Esophagus squamous epithelium (tissue), 5 donors: ENCODE measurements at regions not wholly inside any gene's neighbourhood (a gene's known extent, or its start where the extent isn't known, plus 50 kb on each side); places are given as distances from the start of the nearest gene placed in this dataset.

ENCODE experiments used
- DNase-seq: peaks from one replicate; lab custom pipeline; 2025; lab: John Stamatoyannopoulos, UW
- H3K27ac ChIP-seq, 4 donors: fragments of 200-600 bp; sonication (generic); one replicate each; pipeline ENCODE4 v1.5.1; 2016 to 2019; ENCODE audit warnings: mild to moderate bottlenecking in 1 of 4
- H3K27me3 ChIP-seq, 4 donors: fragments of 200-600 bp; sonication (generic); 1 replicate in 3 of 4; 2 replicates in 1 of 4; pipeline versions ENCODE4 v1.5.1 to v1.6.0; 2017 to 2021; ENCODE audit warnings: antibody characterized with exemption in 1 of 4
- H3K36me3 ChIP-seq, 3 donors: fragments of 200-600 bp; sonication (generic); one replicate each; pipeline ENCODE4 v1.5.1; 2016 to 2019
- H3K4me1 ChIP-seq, 3 donors: fragments of 200-600 bp; sonication (generic); one replicate each; pipeline ENCODE4 v1.5.1; 2017 to 2019
- H3K4me3 ChIP-seq, 4 donors: fragments of 200-600 bp; sonication (generic); 1 replicate in 3 of 4; 2 replicates in 1 of 4; pipeline ENCODE4 v1.5.1; 2016 to 2019; ENCODE audit warnings: mild to moderate bottlenecking in 2 of 4, moderate library complexity in 1 of 4
- H3K9me3 ChIP-seq, 3 donors: fragments of 200-600 bp; sonication (generic); one replicate each; pipeline ENCODE4 v1.5.1; 2016 to 2019
- POLR2A ChIP-seq, 4 donors: fragments of 450-650 bp; IDR thresholded peaks; one replicate each; pipeline ENCODE4 v1.6.1; 2017; ENCODE audit warnings: antibody characterized with exemption in 4 of 4, mild to moderate bottlenecking in 4 of 4, moderate library complexity in 3 of 4
- WGBS, 2 donors: methylation state at CpG; one replicate each; pipeline ENCODE4 v1.1.5; 2018; 5-methylcytosine and 5-hydroxymethylcytosine counted together
- intact Hi-C: fragments of 100-400 bp; cut with DNase I; formaldehyde crosslinking; loops from one replicate; pipeline ENCODE4 v1.15.0; 2022
- TF ChIP-seq, protein P1 (sequence below), 6 experiments: fragments of 450-650 bp in 4 of 6; fragments of 200-600 bp in 2 of 6; sonication (generic) in 2 of 6; IDR thresholded peaks; one replicate each; pipeline ENCODE4 v1.5.1; 2016 to 2019; ENCODE audit warnings: antibody characterized with exemption in 6 of 6, mild to moderate bottlenecking in 4 of 6, moderate library complexity in 4 of 6
- donor health status: DM: yes; HTN: yes; CAD: no.

DNA sequence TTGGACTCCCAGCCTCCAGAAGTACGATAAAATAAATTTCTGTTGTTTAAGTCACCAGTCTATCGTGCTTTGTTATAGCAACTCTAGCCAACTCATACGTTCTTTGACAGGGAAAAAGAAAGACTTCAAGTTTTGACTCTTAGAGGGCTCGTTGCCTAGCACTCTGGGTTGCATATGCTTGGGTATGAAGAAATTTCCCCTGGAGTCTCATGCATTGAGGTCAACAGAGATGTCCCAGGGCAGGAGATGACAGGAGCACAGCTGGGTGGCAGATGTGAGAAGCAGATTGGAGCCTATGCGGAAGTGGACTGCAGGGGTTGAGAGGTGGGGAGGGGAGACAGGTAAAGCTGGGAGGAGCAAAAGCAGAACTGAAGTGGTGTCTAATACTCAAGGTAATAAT lies 63.3 kb upstream of the JAZF1 start:
- 87 to 92% methylated on average over 5 of the region's 5 CpGs for WGBS, 2 donors
- H3K27me3 ChIP-seq: no peaks in the 10 kb centered on the region
- TF ChIP-seq POLR2A (IDR thresholded peaks at IDR 0.05): no peak
- TF ChIP-seq, protein P1, sequence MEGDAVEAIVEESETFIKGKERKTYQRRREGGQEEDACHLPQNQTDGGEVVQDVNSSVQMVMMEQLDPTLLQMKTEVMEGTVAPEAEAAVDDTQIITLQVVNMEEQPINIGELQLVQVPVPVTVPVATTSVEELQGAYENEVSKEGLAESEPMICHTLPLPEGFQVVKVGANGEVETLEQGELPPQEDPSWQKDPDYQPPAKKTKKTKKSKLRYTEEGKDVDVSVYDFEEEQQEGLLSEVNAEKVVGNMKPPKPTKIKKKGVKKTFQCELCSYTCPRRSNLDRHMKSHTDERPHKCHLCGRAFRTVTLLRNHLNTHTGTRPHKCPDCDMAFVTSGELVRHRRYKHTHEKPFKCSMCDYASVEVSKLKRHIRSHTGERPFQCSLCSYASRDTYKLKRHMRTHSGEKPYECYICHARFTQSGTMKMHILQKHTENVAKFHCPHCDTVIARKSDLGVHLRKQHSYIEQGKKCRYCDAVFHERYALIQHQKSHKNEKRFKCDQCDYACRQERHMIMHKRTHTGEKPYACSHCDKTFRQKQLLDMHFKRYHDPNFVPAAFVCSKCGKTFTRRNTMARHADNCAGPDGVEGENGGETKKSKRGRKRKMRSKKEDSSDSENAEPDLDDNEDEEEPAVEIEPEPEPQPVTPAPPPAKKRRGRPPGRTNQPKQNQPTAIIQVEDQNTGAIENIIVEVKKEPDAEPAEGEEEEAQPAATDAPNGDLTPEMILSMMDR (IDR thresholded peaks at IDR 0.05): no peak
- H3K4me3 ChIP-seq: no peak overlapping the region
- H3K9me3 ChIP-seq: no peaks in the 10 kb centered on the region
- no peaks in the 10 kb centered on the region for H3K36me3 ChIP-seq
- no peaks in the 10 kb centered on the region for H3K4me1 ChIP-seq
- intact Hi-C loops: no loop called here
- H3K27ac ChIP-seq: no peak overlapping the region
- DNase-seq: no peak

DNA sequence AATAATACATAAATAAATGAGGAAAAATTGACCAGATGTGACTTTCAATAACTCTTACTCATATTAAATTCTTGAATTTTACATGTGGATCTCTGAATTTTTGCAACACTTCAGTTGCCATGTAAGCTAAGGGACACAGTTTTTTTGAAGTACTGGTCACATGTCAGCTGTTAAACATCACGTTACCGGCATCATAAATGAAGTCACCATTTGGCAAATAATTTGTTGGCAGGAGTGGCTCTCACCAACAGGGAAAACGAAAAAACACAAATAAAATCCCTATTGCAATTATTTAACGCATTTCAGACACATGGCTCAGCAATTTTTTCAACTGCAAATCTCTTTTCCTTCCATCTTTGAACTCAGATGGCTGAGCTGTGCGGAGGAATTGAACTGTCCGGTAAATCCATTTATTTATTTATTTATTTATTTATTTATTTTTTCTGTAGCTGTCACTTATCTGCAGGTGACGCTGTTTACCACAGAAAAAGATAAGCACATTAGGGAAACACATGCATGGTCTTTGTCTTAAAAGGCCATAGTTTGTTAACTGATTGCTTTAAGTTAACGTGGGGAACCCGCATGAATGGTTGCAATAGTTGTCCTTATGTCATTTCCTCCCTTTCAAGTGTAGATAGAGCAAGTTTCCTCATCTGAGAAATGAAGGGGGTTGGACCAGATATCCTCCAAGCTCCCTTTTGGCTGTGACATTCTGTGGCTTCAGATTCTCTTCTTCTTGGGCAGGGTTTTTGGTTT lies 64.7 kb upstream of the JAZF1 start:
- 72 to 83% methylated on average over 9 of the region's 9 CpGs for WGBS, 2 donors
- Histone ChIP-seq H3K4me1 (no peaks in the 10 kb centered on the region), H3K4me3 (no peak overlapping the region), H3K36me3 (no peaks in the 10 kb centered on the region), H3K27ac (no peak overlapping the region), H3K9me3 (no peaks in the 10 kb centered on the region), H3K27me3 (no peaks in the 10 kb centered on the region)
- intact Hi-C loops: no loop called here
- TF ChIP-seq POLR2A (IDR thresholded peaks at IDR 0.05): no peak
- TF ChIP-seq, protein P1 (IDR thresholded peaks at IDR 0.05): no peak
- DNase-seq: no peak

- intact Hi-C loops: no loop called here
- Histone ChIP-seq H3K4me3 (no peak overlapping the region), H3K36me3 (no peaks in the 10 kb centered on the region), H3K27ac (no peak overlapping the region), H3K27me3 (no peaks in the 10 kb centered on the region), H3K9me3 (no peaks in the 10 kb centered on the region), H3K4me1 (no peaks in the 10 kb centered on the region)
- 63 to 64% methylated on average over 7 of the region's 7 CpGs for whole genome bisulfite sequencing, 2 donors
- no peak for DNase-seq
- no peak for TF ChIP-seq POLR2A (IDR thresholded peaks at IDR 0.05)
- TF ChIP-seq, protein P1 (IDR thresholded peaks at IDR 0.05): no peak
These were observed 66.4 kb upstream of the JAZF1 start for GRCh38 chr7:28246921-28247461.

GRCh38 chr7:28258240-28258639 lies 77.6 kb upstream of the JAZF1 start:
- no peaks in the 10 kb centered on the region for H3K36me3 ChIP-seq
- H3K4me3 ChIP-seq: no peak overlapping the region
- no peak overlapping the region for H3K27ac ChIP-seq
- WGBS, 2 donors: 47 to 50% methylated on average over 1 of the region's 1 CpG
- H3K4me1 ChIP-seq: no peaks in the 10 kb centered on the region
- no peaks in the 10 kb centered on the region for H3K9me3 ChIP-seq
- no peak for TF ChIP-seq POLR2A (IDR thresholded peaks at IDR 0.05)
- TF ChIP-seq, protein P1 (IDR thresholded peaks at IDR 0.05): no peak
- intact Hi-C loops: no loop called here
- H3K27me3 ChIP-seq: peaks cover 0 to 11% (median 0%) of the 10 kb centered on the region in 4 donors
- DNase-seq: no peak

DNA sequence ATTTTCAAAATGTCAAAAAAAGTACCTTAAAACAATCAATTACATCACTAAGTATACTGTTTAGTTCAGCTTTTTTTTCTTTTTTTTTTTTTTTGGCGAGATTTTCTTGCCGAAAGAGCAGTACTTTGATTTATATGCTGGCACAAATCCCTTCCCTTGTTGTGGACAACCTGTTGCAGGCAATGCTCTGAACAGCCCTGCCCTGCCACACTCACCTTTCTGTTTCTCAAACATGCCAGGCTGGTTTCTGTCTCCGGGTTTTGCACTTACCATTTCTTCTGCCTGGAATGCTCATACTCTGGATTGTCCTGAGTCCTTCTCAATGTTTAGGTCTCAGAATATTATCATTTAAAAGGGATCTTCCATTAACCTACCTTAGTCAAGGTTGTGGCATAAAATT lies 80.4 kb upstream of the JAZF1 start:
- intact Hi-C loops: no loop called here
- no peak for TF ChIP-seq POLR2A (IDR thresholded peaks at IDR 0.05)
- TF ChIP-seq, protein P1 (IDR thresholded peaks at IDR 0.05): no peak
- Histone ChIP-seq H3K9me3 (no peaks in the 10 kb centered on the region), H3K4me1 (no peaks in the 10 kb centered on the region), H3K27me3 (peaks cover 0 to 11% (median 0%) of the 10 kb centered on the region in 4 donors), H3K36me3 (no peaks in the 10 kb centered on the region), H3K27ac (no peak overlapping the region), H3K4me3 (no peak overlapping the region)
- DNase-seq: no peak
- WGBS, 2 donors: 17 to 44% methylated on average over 3 of the region's 3 CpGs
